ENCODE measurements at regions not wholly inside any gene's neighbourhood (a gene's known extent, or its start where the extent isn't known, plus 50 kb on each side); places are given as distances from the start of the nearest gene placed in this dataset.

DNA sequence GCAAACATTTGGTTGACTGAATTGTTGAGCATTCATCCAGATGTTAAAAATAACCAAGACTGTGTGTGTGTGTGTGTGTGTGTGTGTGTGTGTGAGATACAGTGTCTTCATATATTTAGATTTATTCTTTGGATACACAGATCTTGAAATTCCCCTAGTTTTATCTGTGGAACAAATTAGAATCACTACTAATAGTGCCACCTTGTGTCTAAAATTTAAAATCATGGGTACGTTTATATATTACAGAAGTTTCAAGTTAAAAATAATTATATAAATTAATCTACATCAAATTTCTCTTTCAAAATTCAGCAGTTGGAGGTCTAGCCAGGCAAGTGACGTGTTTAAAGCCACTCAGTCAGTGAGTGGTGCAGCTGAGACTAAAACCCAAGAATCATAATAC is 1566.2 kb upstream of the TENM4 start:
- Histone ChIP-seq H3K27me3 (ENCODE audit: low read depth, low read length) (no peaks in the 10 kb centered on the region), H3K4me3 (ENCODE audit: low read depth in 1 of 2, low read length in 2 of 2) (no peak overlapping the region), H3K27ac (ENCODE audit: low read length) (no peak overlapping the region), H3K36me3 (ENCODE audit: control insufficient read depth in 1 of 2, insufficient read depth in 2 of 2, low read length in 2 of 2) (no peaks in the 10 kb centered on the region), H3K4me1 (ENCODE audit: control insufficient read depth in 1 of 2, insufficient read depth in 2 of 2, low read length in 2 of 2) (no peaks in the 10 kb centered on the region), H3K9me3 (ENCODE audit: control insufficient read depth in 1 of 2, low read length in 2 of 2) (no peaks in the 10 kb centered on the region)

DNA sequence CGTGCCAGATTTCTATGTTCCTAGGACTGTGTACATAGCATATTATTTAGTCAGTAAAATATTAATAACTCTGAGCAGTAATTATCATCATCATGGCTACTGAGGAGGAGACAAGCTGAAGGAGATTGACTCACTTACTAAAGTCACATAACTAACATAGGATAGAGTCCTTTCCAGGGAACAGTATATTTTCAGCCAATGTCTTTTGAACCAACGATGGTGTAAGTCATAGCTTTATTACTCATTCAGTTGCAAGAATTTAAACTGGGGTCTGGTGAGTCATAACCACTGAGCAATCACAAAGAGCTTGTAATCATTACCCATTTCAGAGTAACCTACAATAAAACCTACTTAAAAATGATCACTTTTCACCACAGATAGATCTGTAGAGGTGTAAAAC is 1564.8 kb upstream of the TENM4 start:
- no peaks in the 10 kb centered on the region for H3K27me3 ChIP-seq (ENCODE audit: low read depth, low read length)
- H3K4me1 ChIP-seq (ENCODE audit: control insufficient read depth in 1 of 2, insufficient read depth in 2 of 2, low read length in 2 of 2) = no peaks in the 10 kb centered on the region

DNA sequence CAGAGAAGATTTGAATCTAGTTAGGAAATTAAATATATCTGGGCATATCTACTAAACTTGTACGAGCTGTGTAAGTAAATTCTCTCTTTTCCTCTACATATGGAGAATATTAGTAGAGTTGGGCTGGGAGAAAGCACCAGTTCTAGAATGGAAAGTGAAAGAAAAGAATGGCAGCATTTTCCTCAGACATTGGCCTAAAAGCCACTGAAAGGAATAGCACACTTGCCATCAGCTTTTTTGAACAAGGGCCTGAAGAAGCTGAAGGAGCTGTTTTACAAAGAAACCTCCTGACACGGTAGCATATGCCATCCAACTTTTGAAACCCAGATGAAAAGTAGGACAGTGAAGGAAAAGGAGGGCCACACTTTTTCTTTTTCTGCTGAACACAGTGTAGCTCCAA is 1563.7 kb upstream of the TENM4 start:
- no peaks in the 10 kb centered on the region for H3K4me1 ChIP-seq (ENCODE audit: control insufficient read depth in 1 of 2, insufficient read depth in 2 of 2, low read length in 2 of 2)
- H3K9me3 ChIP-seq (ENCODE audit: control insufficient read depth in 1 of 2, low read length in 2 of 2) = no peaks in the 10 kb centered on the region
- H3K36me3 ChIP-seq (ENCODE audit: control insufficient read depth in 1 of 2, insufficient read depth in 2 of 2, low read length in 2 of 2) = no peaks in the 10 kb centered on the region
- no peak overlapping the region for H3K27ac ChIP-seq (ENCODE audit: low read length)
- no peaks in the 10 kb centered on the region for H3K27me3 ChIP-seq (ENCODE audit: low read depth, low read length)
- no peak overlapping the region for H3K4me3 ChIP-seq (ENCODE audit: low read depth in 1 of 2, low read length in 2 of 2)

More for the DNA sequence above, 1564.8 kb upstream of the TENM4 start:
- no peaks in the 10 kb centered on the region for H3K36me3 ChIP-seq (ENCODE audit: control insufficient read depth in 1 of 2, insufficient read depth in 2 of 2, low read length in 2 of 2)
- no peaks in the 10 kb centered on the region for H3K9me3 ChIP-seq (ENCODE audit: control insufficient read depth in 1 of 2, low read length in 2 of 2)
- no peak overlapping the region for H3K4me3 ChIP-seq (ENCODE audit: low read depth in 1 of 2, low read length in 2 of 2)
- H3K27ac ChIP-seq (ENCODE audit: low read length) = no peak overlapping the region

DNA sequence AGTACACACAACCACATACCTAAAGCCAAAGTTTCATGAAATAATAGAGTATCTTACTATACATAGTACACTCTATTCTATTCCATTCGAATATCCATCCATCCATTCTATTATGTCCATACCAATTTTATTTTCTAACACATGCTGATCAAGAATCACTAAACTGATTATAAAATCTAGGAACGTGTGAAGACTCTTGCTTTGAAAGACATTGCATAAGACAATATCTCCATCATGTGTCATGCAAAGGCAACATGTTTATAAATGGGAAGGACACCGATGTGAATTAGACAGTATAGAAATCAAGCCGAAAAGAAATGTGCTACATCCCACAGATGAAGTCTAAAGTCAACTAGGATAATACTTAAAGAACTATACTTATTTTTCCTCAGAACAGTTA is 1561.5 kb upstream of the TENM4 start:
- Histone ChIP-seq H3K36me3 (ENCODE audit: control insufficient read depth in 1 of 2, insufficient read depth in 2 of 2, low read length in 2 of 2) (no peaks in the 10 kb centered on the region), H3K4me1 (ENCODE audit: control insufficient read depth in 1 of 2, insufficient read depth in 2 of 2, low read length in 2 of 2) (no peaks in the 10 kb centered on the region), H3K27ac (ENCODE audit: low read length) (no peak overlapping the region), H3K27me3 (ENCODE audit: low read depth, low read length) (no peaks in the 10 kb centered on the region), H3K9me3 (ENCODE audit: control insufficient read depth in 1 of 2, low read length in 2 of 2) (no peaks in the 10 kb centered on the region), H3K4me3 (ENCODE audit: low read depth in 1 of 2, low read length in 2 of 2) (no peak overlapping the region)

DNA sequence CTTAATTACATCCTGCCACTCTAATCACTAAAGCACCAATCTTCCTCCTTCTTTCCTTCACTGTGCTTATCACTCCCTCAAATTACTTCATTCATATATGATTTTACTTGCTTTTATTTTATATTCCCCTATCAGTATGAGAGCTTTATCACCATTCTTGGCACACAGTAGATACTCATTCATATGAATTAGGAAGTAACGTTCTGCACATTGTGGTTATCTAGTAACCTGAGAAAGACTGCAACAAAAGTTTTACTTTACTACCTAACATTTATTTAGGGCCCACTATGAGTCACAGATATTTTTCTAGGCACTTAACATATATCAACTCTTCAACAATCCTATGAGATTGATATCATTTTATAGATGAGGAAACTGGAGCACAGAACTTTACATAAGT is 1559.9 kb upstream of the TENM4 start:
- Histone ChIP-seq H3K36me3 (ENCODE audit: control insufficient read depth in 1 of 2, insufficient read depth in 2 of 2, low read length in 2 of 2) (no peaks in the 10 kb centered on the region), H3K4me3 (ENCODE audit: low read depth in 1 of 2, low read length in 2 of 2) (no peak overlapping the region), H3K27ac (ENCODE audit: low read length) (no peak overlapping the region), H3K4me1 (ENCODE audit: control insufficient read depth in 1 of 2, insufficient read depth in 2 of 2, low read length in 2 of 2) (no peaks in the 10 kb centered on the region), H3K27me3 (ENCODE audit: low read depth, low read length) (no peaks in the 10 kb centered on the region), H3K9me3 (ENCODE audit: control insufficient read depth in 1 of 2, low read length in 2 of 2) (no peaks in the 10 kb centered on the region)

DNA sequence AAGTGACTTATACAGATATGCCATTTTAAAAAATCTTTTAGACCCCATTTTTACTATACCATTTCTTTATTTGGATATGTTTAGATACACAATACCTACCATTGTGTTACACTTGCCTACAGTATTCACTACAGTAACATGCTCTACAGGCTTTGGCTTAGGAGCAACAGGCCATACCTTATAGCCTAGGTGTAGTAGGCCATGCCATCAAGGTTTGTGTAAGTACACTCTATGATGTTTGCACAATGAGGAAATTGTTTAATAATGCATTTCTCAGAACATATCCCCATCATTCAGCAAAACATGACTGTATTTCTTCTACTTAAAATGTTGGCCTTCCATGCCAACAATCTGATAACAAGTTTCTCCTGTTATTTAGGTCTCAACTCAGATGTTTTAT is 1559.5 kb upstream of the TENM4 start:
- H3K36me3 ChIP-seq (ENCODE audit: control insufficient read depth in 1 of 2, insufficient read depth in 2 of 2, low read length in 2 of 2) = no peaks in the 10 kb centered on the region
- no peaks in the 10 kb centered on the region for H3K27me3 ChIP-seq (ENCODE audit: low read depth, low read length)
- no peak overlapping the region for H3K4me3 ChIP-seq (ENCODE audit: low read depth in 1 of 2, low read length in 2 of 2)
- no peaks in the 10 kb centered on the region for H3K4me1 ChIP-seq (ENCODE audit: control insufficient read depth in 1 of 2, insufficient read depth in 2 of 2, low read length in 2 of 2)
- no peaks in the 10 kb centered on the region for H3K9me3 ChIP-seq (ENCODE audit: control insufficient read depth in 1 of 2, low read length in 2 of 2)
- H3K27ac ChIP-seq (ENCODE audit: low read length) = no peak overlapping the region

DNA sequence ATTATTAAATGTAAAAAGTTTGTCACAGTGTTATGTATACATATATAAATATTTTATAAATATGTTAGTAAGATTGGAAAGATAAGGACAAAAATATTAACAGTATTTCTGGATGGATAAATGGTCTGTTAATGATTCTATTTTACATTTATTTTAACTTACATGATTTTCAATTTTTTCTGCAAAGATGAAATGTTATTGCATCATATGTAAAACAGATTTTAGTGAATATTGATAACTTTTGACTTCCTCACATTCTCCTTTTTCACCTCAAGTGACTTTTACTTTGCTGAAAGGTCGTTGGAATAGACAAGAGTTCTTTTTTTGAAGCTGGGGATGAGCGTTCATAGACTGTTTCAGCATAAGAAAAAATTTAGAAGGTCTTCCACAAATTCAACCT is 1554.7 kb upstream of the TENM4 start:
- H3K27me3 ChIP-seq (ENCODE audit: low read depth, low read length) = no peaks in the 10 kb centered on the region
- no peaks in the 10 kb centered on the region for H3K9me3 ChIP-seq (ENCODE audit: control insufficient read depth in 1 of 2, low read length in 2 of 2)
- no peak overlapping the region for H3K27ac ChIP-seq (ENCODE audit: low read length)
- no peaks in the 10 kb centered on the region for H3K36me3 ChIP-seq (ENCODE audit: control insufficient read depth in 1 of 2, insufficient read depth in 2 of 2, low read length in 2 of 2)
- H3K4me3 ChIP-seq (ENCODE audit: low read depth in 1 of 2, low read length in 2 of 2) = no peak overlapping the region
- H3K4me1 ChIP-seq (ENCODE audit: control insufficient read depth in 1 of 2, insufficient read depth in 2 of 2, low read length in 2 of 2) = no peaks in the 10 kb centered on the region

DNA sequence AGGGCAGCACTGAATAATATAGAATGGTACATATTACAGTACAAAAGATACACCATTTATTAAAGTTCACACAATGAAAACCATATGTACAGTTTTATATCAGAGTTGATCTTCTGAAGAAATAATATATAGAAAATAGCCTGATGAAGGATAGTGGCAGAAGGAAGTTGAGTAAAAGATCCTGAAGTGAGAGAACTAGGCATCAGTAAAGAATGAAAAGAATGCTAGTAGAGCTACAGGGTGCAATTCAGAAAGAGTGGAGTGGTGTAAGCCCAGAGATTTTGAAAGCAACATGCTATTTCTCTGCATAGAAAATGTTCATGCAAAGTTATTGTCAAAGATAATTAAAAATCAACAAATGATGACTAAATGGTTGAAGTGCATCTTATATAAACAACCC is 1552.7 kb upstream of the TENM4 start:
- Histone ChIP-seq H3K4me3 (ENCODE audit: low read depth in 1 of 2, low read length in 2 of 2) (no peak overlapping the region), H3K36me3 (ENCODE audit: control insufficient read depth in 1 of 2, insufficient read depth in 2 of 2, low read length in 2 of 2) (no peaks in the 10 kb centered on the region), H3K27me3 (ENCODE audit: low read depth, low read length) (no peaks in the 10 kb centered on the region), H3K27ac (ENCODE audit: low read length) (no peak overlapping the region), H3K4me1 (ENCODE audit: control insufficient read depth in 1 of 2, insufficient read depth in 2 of 2, low read length in 2 of 2) (no peaks in the 10 kb centered on the region), H3K9me3 (ENCODE audit: control insufficient read depth in 1 of 2, low read length in 2 of 2) (no peaks in the 10 kb centered on the region)

DNA sequence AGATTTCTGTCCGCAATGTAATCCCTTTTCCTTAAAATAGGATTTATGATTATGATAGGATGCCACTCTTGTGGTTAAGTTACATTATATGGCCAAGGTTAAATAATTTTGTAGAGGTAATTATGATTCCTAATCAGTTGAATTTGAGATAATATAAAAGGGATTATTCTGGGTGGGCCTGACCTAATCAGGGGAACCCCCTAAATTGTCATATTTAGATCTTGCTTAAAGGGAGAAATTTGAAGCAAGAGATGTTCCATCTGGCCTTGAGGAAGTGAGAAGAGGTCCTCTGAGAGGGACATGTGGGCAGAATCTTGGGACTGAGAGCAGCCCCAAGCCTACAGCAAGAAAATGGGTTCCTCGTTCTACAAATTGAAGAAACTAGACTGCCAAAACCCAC is 1550.1 kb upstream of the TENM4 start:
- H3K27ac ChIP-seq (ENCODE audit: low read length) = no peak overlapping the region
- H3K9me3 ChIP-seq (ENCODE audit: control insufficient read depth in 1 of 2, low read length in 2 of 2) = no peaks in the 10 kb centered on the region
- H3K27me3 ChIP-seq (ENCODE audit: low read depth, low read length) = no peaks in the 10 kb centered on the region
- H3K4me3 ChIP-seq (ENCODE audit: low read depth in 1 of 2, low read length in 2 of 2) = no peak overlapping the region
- H3K4me1 ChIP-seq (ENCODE audit: control insufficient read depth in 1 of 2, insufficient read depth in 2 of 2, low read length in 2 of 2) = no peaks in the 10 kb centered on the region
- no peaks in the 10 kb centered on the region for H3K36me3 ChIP-seq (ENCODE audit: control insufficient read depth in 1 of 2, insufficient read depth in 2 of 2, low read length in 2 of 2)

DNA sequence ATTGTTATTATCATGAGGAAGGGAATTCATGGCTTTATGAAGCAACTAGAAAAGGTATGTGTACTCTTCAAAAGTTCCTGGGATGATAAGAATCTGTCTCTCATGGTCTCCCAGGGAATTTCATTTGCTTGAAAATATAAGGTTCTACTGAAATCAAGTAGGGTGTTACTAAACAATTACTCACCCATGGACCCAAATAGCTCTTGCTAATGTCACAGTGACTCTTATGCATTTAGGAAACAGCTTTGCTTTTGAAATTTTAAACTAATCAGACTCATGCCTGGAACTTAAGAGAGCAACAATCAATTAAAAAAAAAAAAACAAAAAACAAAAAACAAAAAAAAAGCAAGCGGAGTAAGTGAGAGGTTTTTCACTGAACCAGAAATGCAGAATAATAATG is 1546.3 kb upstream of the TENM4 start:
- Histone ChIP-seq H3K27ac (ENCODE audit: low read length) (no peak overlapping the region), H3K9me3 (ENCODE audit: control insufficient read depth in 1 of 2, low read length in 2 of 2) (no peaks in the 10 kb centered on the region), H3K4me3 (ENCODE audit: low read depth in 1 of 2, low read length in 2 of 2) (no peak overlapping the region), H3K4me1 (ENCODE audit: control insufficient read depth in 1 of 2, insufficient read depth in 2 of 2, low read length in 2 of 2) (no peaks in the 10 kb centered on the region), H3K36me3 (ENCODE audit: control insufficient read depth in 1 of 2, insufficient read depth in 2 of 2, low read length in 2 of 2) (no peaks in the 10 kb centered on the region), H3K27me3 (ENCODE audit: low read depth, low read length) (no peaks in the 10 kb centered on the region)

DNA sequence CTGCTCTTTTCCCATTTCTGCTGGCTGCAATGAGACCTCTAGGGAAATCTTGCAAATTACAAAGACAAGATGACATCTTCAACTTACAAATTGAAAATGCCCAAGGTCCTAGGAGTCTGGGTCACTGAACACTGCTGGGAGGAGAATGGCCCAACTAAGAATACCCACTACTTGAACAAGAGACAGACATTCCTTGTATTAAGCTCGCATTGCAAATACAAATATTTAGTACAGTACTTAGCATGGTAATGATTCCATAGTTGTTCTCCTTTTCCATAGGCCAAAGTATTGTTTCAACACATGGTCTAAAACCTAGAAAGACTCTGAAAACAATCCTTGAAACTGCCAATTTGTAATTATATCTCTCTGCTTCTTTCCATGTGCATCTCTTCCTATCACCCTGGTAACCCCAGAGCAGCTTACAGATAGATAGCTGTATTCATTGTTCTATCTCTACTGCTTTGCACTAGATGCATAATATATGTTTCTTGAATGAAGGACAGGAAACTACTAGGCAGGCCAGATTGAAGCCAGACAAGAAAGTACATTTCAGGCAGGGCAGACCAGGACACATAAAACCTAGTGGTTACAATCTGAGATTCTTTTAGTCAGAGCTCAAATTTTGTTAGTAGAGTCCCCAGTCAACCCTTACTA is 1545.7 kb upstream of the TENM4 start:
- H3K27me3 ChIP-seq (ENCODE audit: low read depth, low read length) = no peaks in the 10 kb centered on the region
- no peaks in the 10 kb centered on the region for H3K4me1 ChIP-seq (ENCODE audit: control insufficient read depth in 1 of 2, insufficient read depth in 2 of 2, low read length in 2 of 2)
- no peaks in the 10 kb centered on the region for H3K36me3 ChIP-seq (ENCODE audit: control insufficient read depth in 1 of 2, insufficient read depth in 2 of 2, low read length in 2 of 2)
- no peak overlapping the region for H3K27ac ChIP-seq (ENCODE audit: low read length)
- H3K4me3 ChIP-seq (ENCODE audit: low read depth in 1 of 2, low read length in 2 of 2) = no peak overlapping the region
- H3K9me3 ChIP-seq (ENCODE audit: control insufficient read depth in 1 of 2, low read length in 2 of 2) = no peaks in the 10 kb centered on the region

DNA sequence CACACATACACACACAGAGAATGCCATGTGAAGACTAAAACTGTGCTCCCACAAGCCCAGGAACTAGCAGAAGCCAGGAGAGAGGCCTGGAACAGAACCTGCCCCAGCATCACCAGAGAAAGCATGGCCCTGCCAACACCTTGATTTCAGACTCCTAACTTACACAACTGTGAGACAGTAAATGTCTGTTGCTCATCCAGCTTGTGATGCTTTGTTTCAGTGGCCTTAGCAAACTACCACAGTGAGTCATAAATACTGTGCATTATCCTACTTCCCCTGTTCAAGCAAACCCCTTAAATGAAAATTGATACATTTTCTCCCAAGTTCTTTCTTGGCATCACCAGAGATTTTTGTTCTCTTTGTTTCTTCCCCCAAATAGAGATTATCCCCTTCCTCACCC is 1539.4 kb upstream of the TENM4 start:
- Histone ChIP-seq H3K36me3 (ENCODE audit: control insufficient read depth in 1 of 2, insufficient read depth in 2 of 2, low read length in 2 of 2) (no peaks in the 10 kb centered on the region), H3K27me3 (ENCODE audit: low read depth, low read length) (no peaks in the 10 kb centered on the region), H3K4me3 (ENCODE audit: low read depth in 1 of 2, low read length in 2 of 2) (no peak overlapping the region), H3K4me1 (ENCODE audit: control insufficient read depth in 1 of 2, insufficient read depth in 2 of 2, low read length in 2 of 2) (no peaks in the 10 kb centered on the region), H3K27ac (ENCODE audit: low read length) (no peak overlapping the region), H3K9me3 (ENCODE audit: control insufficient read depth in 1 of 2, low read length in 2 of 2) (no peaks in the 10 kb centered on the region)

Data from muscle layer of duodenum (tissue), 2 donors.